ENCODE measurements at regions not wholly inside any gene's neighbourhood (a gene's known extent, or its start where the extent isn't known, plus 50 kb on each side); places are given as distances from the start of the nearest gene placed in this dataset.

DNA sequence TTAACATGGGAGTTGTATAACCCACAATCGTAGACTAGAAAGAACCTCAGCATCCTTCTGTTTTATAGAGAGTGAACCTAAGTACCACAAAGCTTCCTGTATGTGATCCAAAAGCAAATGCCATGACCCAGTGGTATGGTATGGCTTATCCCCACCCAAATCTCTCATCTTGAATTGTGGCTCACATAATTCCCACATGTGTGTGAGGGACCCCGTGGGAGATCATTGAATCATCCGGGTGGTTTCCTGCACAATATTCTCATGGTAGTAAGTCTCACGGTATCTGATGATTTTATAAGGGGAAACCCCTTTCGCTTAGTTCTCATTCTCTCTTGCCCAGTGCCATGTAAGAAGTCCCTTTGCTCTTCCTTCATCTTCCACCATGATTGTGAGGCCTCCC is 587.9 kb downstream of the LMO7 start:
- TF ChIP-seq POLR2AphosphoS5 (IDR thresholded peaks at IDR 0.05; ENCODE audit: low read depth, low read length): no peak
- no peak for TF ChIP-seq SPI1 (IDR thresholded peaks at IDR 0.05; ENCODE audit: low read depth, low read length)
- TF ChIP-seq POLR2A (IDR thresholded peaks at IDR 0.05; ENCODE audit: low read depth, low read length): no peak
